GM21723 (cell line): ENCODE measurements at regions not wholly inside any gene's neighbourhood (a gene's known extent, or its start where the extent isn't known, plus 50 kb on each side); places are given as distances from the start of the nearest gene placed in this dataset.

ENCODE experiments used
- ATAC-seq: cut with Tn5 transposase; IDR thresholded peaks from one replicate; pipeline ENCODE4 v1.9.1; 2021; ENCODE audit warnings: mild to moderate bottlenecking, moderate library complexity; ENCODE audit not compliant: unreplicated experiment

GRCh38 chr4:124189545-124189944 lies 523.0 kb downstream of the ANKRD50 start:
- ATAC-seq = no peak

GRCh38 chr4:124191329-124191728 lies 521.2 kb downstream of the ANKRD50 start:
- no peak for ATAC-seq

DNA sequence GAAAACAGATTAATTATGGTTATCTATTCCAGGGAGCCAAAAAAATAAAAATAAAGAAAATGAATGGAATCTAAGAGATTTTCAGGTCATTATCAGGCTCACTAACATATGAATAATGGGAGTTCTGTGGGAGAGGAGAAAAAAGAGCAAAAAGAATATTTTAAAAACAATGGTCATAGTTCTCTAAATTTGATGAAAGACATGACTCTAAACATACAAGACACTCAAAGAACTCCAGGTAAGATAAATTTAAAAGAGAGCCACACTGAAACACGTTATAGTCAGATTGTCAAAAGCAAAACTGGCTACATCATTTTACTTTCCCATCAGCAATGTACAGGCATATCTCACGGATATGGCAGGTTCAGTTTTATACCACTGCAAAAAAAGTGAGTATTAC lies 520.0 kb downstream of the ANKRD50 start:
- no peak for ATAC-seq

DNA sequence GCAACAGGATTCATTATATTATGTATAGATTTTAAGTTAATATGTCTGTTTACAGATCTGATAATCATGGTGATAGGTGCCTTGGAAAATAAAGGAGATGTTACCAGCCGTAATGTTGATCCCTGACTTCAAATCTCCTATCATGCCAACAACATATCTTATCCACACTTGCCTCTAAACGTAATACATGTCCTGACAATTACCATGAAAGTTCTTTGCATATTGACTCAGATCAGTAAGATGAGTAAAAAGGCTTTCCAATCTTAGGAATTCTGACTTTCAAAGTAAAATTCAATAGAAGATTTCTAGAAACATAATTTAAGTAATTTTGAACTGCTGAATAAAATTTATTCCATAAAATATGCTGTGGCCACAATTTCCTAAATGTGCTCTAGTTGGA lies 513.3 kb downstream of the ANKRD50 start:
- no peak for ATAC-seq

DNA sequence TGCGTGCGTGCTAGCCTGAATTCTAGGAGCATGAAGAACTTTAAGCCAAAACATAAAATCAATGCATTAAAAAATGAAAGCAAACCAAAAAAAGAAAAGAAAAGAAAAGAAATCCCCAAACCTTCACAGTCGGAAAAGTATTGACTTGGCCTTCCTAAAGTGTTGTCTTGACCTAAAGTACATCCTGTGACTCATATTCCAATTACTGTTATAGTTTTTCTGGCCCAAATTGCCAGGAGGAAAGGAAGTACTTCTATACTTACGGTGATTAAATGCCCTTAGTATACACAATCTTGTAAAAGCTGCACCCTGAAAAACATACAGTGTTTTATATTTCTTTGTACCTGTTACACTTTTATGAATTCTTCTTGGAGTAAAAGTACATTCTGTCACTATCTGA lies 512.8 kb downstream of the ANKRD50 start:
- no peak for ATAC-seq

DNA sequence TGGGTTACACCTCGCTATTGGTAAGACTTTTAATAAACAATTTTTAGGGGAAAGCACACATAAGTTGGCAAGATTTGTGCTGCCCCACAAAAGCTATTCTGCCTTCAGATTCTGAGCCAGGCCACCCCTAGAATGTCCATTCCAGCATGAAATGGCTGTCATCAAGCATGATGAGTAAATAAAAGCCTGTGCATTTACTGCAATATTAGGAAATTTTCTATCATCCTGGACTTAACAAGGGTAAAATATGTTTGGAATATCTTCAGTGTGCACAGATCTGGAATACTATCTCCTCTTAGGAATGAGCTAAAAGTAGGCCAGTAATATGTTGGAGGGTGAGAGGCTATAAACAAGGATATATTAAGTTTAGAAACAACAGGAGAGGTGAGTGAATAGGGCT lies 510.9 kb downstream of the ANKRD50 start:
- ATAC-seq = no peak

- ATAC-seq = no peak
These were observed 510.4 kb downstream of the ANKRD50 start for GRCh38 chr4:124202099-124202498.

DNA sequence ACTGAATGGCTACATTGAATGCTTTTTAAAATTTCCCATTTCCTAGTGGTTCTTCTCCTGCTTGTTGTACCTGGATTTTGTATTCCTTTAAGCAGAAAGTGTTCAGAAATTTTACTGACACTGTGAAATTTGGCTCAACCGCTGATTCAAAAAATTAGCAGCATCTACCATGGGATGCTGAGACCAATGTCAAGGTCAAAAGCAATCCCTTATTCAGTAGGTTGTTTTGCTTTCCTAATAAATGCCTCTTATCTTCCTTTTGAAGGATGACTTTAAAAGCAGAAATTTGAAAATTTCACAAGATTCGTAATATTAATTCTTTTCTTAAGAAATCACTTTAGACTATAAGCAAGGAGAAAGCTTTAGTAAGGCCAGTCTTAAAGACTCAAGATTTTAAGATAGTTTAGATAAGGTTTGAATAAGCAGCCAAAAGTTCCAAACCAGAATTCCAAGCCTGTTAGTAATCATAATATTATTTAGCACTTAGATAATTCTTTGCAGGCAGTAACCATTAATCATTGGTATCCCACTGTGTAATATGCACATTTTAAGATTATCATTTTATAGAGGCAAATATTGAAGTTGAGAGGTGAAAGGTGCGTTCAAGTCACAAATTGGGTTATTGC lies 508.8 kb downstream of the ANKRD50 start:
- ATAC-seq = no peak

DNA sequence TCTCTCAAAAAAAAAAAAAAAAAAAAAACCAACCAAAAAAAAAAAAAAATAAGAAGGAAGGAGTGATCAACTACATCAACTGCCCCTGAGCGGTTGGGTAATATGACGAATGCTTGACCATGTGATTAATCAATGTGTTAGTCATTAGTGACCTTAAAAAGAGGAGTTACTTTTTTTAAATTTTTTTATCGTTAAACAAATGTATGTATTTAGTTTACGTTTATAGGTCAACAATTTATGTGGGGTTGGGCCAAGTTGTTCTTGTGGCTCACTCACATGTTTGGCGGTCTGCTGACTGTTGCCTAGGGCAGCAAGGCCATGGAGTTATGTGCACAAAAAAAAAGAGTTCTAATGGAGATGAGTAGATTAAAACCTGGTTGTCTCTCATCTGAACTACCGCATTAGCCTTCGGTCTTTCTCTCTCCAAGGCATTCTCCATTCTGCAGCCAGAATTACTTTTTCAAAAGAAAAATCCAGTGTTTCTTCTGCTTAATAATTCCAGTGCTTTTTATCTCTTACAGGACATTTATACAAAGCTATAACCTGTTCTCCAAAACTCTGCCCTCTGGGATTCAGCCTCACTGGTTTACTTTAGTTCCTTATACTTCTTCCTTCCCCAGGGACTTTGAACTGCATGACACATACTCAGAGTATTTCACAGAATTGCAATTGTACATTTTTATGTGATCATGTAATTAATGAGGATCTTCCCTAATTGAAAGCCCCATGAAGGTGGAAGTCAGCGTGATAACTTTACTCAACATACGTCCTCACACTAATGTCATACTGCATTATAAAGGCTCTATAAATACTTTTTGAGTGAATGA lies 505.5 kb downstream of the ANKRD50 start:
- ATAC-seq = no peak

GRCh38 chr4:124209211-124209610 lies 503.3 kb downstream of the ANKRD50 start:
- ATAC-seq = no peak

DNA sequence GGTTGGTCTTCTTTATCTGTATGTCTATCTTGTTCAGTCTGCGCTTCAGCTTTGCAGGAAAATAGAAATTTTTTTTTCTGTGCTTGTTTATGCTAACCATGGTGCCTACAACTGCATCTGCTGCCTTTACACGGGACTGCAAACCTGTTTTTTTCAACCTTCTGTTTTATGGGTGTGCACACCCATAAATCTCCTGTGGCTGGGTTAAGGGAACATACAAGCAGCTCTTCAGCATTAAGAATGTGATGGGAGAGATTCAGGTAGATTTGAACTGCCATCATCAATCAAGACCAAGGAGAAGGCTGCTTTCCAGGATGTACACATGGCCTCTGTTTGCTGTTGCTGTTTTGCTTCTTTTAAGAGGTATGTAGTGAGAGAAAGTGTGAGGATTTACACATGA lies 502.9 kb downstream of the ANKRD50 start:
- ATAC-seq = no peak

DNA sequence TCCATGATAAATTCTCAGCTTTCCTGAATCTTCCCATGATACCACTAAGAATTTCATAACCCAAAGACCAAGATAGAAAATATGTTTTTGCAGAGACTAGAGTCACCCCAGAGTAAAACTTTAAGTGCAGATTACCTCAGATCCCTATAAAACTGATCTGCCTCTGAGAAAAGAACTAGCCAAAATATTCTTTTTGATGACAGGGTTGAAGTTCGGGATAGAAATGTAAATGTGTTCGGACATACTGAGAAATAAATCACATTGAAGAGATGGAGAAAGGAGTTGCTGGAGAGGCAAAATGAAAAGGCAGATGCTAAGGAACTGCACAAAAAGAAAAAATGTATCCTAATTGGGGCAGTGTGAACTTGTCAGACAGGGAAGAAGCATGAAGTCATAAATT lies 501.8 kb downstream of the ANKRD50 start:
- no peak for ATAC-seq

- ATAC-seq = no peak
These were observed 499.5 kb downstream of the ANKRD50 start for GRCh38 chr4:124212815-124213630.

- ATAC-seq = no peak
These were observed 493.1 kb downstream of the ANKRD50 start for GRCh38 chr4:124219389-124219788.

DNA sequence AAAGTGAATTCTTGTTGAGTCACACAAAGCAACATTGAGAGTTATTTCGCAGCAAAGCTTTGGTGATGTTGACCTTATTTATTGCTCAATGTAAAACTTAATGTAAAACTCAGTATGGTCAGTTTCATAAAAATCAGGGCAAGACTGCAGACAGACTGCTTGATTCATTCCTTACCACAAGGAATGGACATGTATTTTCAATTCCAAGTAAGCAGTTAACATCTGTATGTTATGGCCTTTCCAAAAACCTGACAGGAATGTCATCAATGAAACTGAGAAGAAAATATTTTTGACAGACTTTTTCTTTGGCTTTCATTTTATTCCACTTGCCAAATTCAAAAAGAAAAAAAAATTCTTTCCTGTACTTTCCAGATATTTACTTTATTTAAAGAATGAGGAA lies 488.3 kb downstream of the ANKRD50 start:
- ATAC-seq = no peak

- no peak for ATAC-seq
These were observed 484.6 kb downstream of the ANKRD50 start for GRCh38 chr4:124227981-124228380.

DNA sequence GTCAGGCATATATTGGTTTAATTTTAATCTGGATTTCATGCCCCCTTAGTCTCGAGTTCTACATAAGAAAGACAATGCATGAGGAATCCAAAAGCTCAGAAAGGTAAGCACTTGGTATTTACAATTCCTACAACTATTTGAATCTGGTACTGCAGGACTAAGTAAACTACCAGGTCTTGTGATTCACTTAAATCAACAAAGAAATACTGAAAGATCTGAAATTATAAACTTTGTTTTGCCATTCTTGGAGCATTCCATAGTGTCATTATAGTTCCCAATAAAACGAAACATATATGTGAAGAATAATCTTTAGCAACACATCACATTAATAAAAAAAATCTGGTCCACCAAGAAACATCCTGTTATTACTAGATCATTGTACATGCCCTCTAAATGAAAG lies 482.3 kb downstream of the ANKRD50 start:
- no peak for ATAC-seq

- ATAC-seq = no peak
These were observed 477.8 kb downstream of the ANKRD50 start for GRCh38 chr4:124234771-124235170.

- ATAC-seq = no peak
These were observed 468.7 kb downstream of the ANKRD50 start for GRCh38 chr4:124243671-124244366.

- no peak for ATAC-seq
These were observed 459.5 kb downstream of the ANKRD50 start for GRCh38 chr4:124253080-124253479.
